Thymus (tissue), 11 donors: ENCODE measurements at regions not wholly inside any gene's neighbourhood (a gene's known extent, or its start where the extent isn't known, plus 50 kb on each side); places are given as distances from the start of the nearest gene placed in this dataset.

Experiments
- DNase-seq, 9 donors: peaks; one replicate each; pipeline ENCODE4 v3.0.0-alpha.2; 2013; ENCODE audit warnings: low spot score in 9 of 9, low read depth in 6 of 9, missing footprints in 1 of 9
- H3K27ac ChIP-seq, 2 donors: one replicate each; pipeline ENCODE4 v1.5.1; 2013; ENCODE audit warnings: control low read depth in 1 of 2, low read depth in 1 of 2, low read length in 1 of 2, mild to moderate bottlenecking in 1 of 2, moderate library complexity in 1 of 2
- H3K27me3 ChIP-seq, 2 donors: one replicate each; pipeline ENCODE4 v1.5.1; 2013; ENCODE audit warnings: low read length in 1 of 2; ENCODE audit not compliant: control insufficient read depth in 2 of 2, insufficient read depth in 1 of 2
- H3K36me3 ChIP-seq, 2 donors: one replicate each; pipeline ENCODE4 v1.5.1; 2013; ENCODE audit warnings: low read length in 1 of 2, mild to moderate bottlenecking in 1 of 2, moderate library complexity in 1 of 2; ENCODE audit not compliant: control insufficient read depth in 2 of 2, insufficient read depth in 2 of 2
- H3K4me1 ChIP-seq, 2 donors: one replicate each; pipeline ENCODE4 v1.5.1; 2013; ENCODE audit warnings: low read length in 2 of 2; ENCODE audit not compliant: control insufficient read depth in 2 of 2, insufficient read depth in 2 of 2
- H3K4me3 ChIP-seq, 2 donors: one replicate each; pipeline ENCODE4 v1.5.1; 2013; ENCODE audit warnings: low read length in 2 of 2, control low read depth in 1 of 2, mild to moderate bottlenecking in 1 of 2
- H3K9me3 ChIP-seq, 2 donors: one replicate each; pipeline ENCODE4 v1.5.1; 2013; ENCODE audit warnings: low read length in 1 of 2, mild to moderate bottlenecking in 1 of 2; ENCODE audit not compliant: control insufficient read depth in 2 of 2, insufficient read depth in 1 of 2
- WGBS: extraction: QIAGEN DNeasy Blood & Tissue Kit; methylation state at CpG from one replicate; pipeline ENCODE4 v1.1.7; 2013; 5-methylcytosine and 5-hydroxymethylcytosine counted together
- donor health status: healthy.

DNA sequence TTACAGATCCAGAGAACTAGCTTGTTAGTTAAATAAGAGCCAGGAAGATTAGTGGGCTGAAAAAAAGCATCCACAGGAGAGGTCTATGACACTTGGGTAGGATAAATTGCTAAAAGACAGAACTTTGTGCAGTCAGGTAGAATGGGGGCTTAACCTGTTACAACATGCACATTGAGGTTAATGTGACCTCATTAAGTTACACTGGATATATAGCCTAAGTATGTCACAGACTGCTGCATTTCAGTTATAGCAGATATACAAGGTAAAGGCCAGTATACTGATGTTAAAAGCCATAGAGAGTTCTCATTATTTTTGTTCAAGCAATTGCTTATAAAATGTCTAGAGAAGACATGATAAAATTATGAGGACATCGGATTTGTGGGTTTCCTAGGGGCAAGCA lies 1179.9 kb upstream of the PCDH9 start:
- Histone ChIP-seq H3K27ac (no peak overlapping the region), H3K27me3 (no peaks in the 10 kb centered on the region), H3K4me1 (no peaks in the 10 kb centered on the region), H3K9me3 (no peaks in the 10 kb centered on the region), H3K36me3 (no peaks in the 10 kb centered on the region), H3K4me3 (no peak overlapping the region)
- 94% methylated on average over 1 of the region's 1 CpG for WGBS
- DNase-seq: no peak

DNA sequence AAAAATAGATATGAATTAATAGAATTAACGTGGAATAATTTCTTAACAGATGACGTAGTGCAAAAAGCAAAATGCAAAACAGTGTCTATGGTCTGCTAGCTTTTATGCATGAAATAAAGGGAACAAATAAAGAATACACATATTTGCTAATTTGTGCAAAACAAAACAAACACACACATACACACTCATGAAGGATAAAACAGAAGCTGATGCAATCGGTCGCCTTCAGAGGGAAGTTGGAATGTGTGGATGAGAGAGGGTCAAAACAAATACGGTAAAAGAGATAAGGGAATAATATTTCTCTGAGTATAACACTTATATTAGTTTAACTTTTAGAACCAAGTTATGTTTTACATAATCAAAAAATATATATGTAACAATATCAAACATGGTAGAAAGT lies 1160.9 kb upstream of the PCDH9 start:
- no peak for DNase-seq
- WGBS: 95% methylated on average over 5 of the region's 5 CpGs
- Histone ChIP-seq H3K4me3 (no peak overlapping the region), H3K4me1 (no peaks in the 10 kb centered on the region), H3K36me3 (no peaks in the 10 kb centered on the region), H3K27ac (no peak overlapping the region), H3K9me3 (no peaks in the 10 kb centered on the region), H3K27me3 (no peaks in the 10 kb centered on the region)

GRCh38 chr13:68386808-68387207 lies 1156.7 kb upstream of the PCDH9 start:
- WGBS: 89% methylated on average over 3 of the region's 3 CpGs
- no peaks in the 10 kb centered on the region for H3K9me3 ChIP-seq
- H3K4me1 ChIP-seq: no peaks in the 10 kb centered on the region
- no peaks in the 10 kb centered on the region for H3K27me3 ChIP-seq
- DNase-seq: no peak
- no peak overlapping the region for H3K27ac ChIP-seq
- no peak overlapping the region for H3K4me3 ChIP-seq
- no peaks in the 10 kb centered on the region for H3K36me3 ChIP-seq

GRCh38 chr13:68380041-68380973 lies 1150.2 kb upstream of the PCDH9 start:
- Histone ChIP-seq H3K4me1 (no peaks in the 10 kb centered on the region), H3K36me3 (no peaks in the 10 kb centered on the region)

DNA sequence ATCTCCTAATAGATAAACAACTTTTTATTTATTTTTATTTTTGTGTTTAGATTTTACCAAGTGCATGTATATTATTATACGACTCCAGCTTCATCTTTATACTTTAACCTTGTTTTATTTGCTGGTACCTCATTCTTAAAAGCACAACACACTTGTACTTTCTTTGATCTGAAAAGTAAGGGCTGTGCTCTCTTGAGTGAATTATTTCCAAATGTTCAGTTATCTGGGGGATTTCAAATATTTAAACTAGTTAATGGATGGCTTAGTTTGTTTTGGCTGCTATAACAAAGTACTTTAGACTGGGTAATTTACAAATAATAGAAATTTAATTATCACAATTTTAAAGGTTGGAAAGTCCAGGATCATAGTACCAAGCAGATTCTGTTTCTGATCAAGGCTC lies 1148.2 kb upstream of the PCDH9 start:
- H3K27me3 ChIP-seq: no peaks in the 10 kb centered on the region
- H3K9me3 ChIP-seq: no peaks in the 10 kb centered on the region
- no peak overlapping the region for H3K27ac ChIP-seq
- H3K4me3 ChIP-seq: no peak overlapping the region
- H3K4me1 ChIP-seq: no peaks in the 10 kb centered on the region
- no peak for DNase-seq
- WGBS: 90% methylated on average over 1 of the region's 1 CpG
- H3K36me3 ChIP-seq: no peaks in the 10 kb centered on the region

More at GRCh38 chr13:68380041-68380973, 1150.2 kb upstream of the PCDH9 start:
- H3K27me3 ChIP-seq: no peaks in the 10 kb centered on the region
- WGBS: 92% methylated on average over 6 of the region's 6 CpGs
- H3K9me3 ChIP-seq: no peaks in the 10 kb centered on the region
- DNase-seq: no peak
- H3K4me3 ChIP-seq: no peak overlapping the region
- no peak overlapping the region for H3K27ac ChIP-seq

DNA sequence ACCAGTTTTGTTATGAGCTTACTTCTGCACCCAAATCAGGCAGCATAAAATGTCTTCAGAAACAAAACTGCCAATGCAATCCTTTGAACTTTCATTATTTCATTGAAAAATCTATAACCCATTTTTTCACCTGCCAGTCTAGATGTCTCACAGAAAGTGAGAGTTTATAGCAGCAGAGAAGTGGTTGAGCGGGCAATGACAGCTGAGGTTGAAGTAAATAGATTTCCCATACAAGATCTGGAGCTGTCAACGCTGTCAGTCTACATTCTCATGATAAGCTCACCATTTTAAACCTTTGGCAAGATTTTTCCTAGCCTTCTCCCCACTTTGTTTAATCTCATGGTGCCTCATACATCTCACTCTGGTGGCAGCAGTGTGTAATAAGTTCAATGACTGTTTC lies 1144.9 kb upstream of the PCDH9 start:
- Histone ChIP-seq H3K36me3 (no peaks in the 10 kb centered on the region), H3K4me1 (no peaks in the 10 kb centered on the region), H3K27me3 (no peaks in the 10 kb centered on the region), H3K4me3 (no peak overlapping the region), H3K9me3 (peaks cover 0 to 1% of the 10 kb centered on the region in 2 donors), H3K27ac (no peak overlapping the region)
- 61% methylated on average over 2 of the region's 2 CpGs for WGBS
- DNase-seq: no peak

DNA sequence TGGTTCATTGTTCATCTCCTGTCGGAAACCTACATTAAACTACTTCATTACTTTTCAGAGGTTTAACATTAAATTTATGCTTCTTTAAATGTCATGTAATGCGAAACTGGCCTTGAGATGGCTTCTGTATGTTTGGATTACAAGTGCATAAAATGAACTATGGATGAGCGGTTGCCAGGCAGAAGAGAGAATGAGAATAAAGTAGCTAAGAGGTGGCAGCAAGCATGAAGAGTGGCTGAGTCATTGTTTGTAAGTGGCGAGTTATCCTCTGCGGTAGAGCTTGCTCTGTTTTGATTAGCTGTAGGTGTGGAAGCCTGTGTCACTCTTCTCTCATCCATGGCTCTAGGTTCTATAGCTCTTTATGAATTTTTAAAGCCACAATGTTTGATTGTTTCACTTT lies 1139.6 kb upstream of the PCDH9 start:
- Histone ChIP-seq H3K27ac (no peak overlapping the region), H3K36me3 (no peaks in the 10 kb centered on the region), H3K4me1 (no peaks in the 10 kb centered on the region), H3K9me3 (peaks cover 1 to 3% of the 10 kb centered on the region in 2 donors), H3K4me3 (no peak overlapping the region), H3K27me3 (no peaks in the 10 kb centered on the region)
- no peak for DNase-seq
- WGBS: 83% methylated on average over 5 of the region's 5 CpGs

- no peaks in the 10 kb centered on the region for H3K4me1 ChIP-seq
- no peaks in the 10 kb centered on the region for H3K36me3 ChIP-seq
- no peaks in the 10 kb centered on the region for H3K27me3 ChIP-seq
- H3K4me3 ChIP-seq: no peak overlapping the region
- WGBS: 35% methylated on average over 2 of the region's 2 CpGs
- DNase-seq: no peak
- H3K9me3 ChIP-seq: peaks cover 1 to 4% of the 10 kb centered on the region in 2 donors
- H3K27ac ChIP-seq: no peak overlapping the region
Observed at GRCh38 chr13:68368922-68369321, 1138.8 kb upstream of the PCDH9 start.

DNA sequence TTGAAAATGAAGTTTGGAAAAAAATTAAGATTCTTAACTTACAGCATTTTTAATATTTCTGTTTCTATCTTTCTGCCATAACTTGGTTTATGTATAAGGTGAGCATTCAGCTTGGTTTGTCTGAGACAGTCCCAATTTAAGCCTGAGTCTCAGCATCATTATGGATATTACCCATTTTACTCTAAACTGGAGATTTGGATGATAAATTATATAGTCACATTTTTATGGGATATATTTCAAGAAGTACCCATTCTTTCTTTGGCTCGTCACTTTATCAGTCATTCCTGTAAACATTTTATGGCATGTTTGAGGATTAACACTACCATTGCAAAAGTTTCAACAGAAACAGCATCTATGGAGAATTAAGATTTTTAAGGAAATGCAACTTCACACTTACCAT lies 1129.0 kb upstream of the PCDH9 start:
- H3K4me3 ChIP-seq: no peak overlapping the region
- DNase-seq: no peak
- 84% methylated on average over 1 of the region's 1 CpG for WGBS
- H3K36me3 ChIP-seq: no peaks in the 10 kb centered on the region
- H3K27ac ChIP-seq: no peak overlapping the region
- no peaks in the 10 kb centered on the region for H3K9me3 ChIP-seq
- H3K27me3 ChIP-seq: no peaks in the 10 kb centered on the region
- no peaks in the 10 kb centered on the region for H3K4me1 ChIP-seq
